ENCODE measurements at regions not wholly inside any gene's neighbourhood (a gene's known extent, or its start where the extent isn't known, plus 50 kb on each side); places are given as distances from the start of the nearest gene placed in this dataset.

DNA sequence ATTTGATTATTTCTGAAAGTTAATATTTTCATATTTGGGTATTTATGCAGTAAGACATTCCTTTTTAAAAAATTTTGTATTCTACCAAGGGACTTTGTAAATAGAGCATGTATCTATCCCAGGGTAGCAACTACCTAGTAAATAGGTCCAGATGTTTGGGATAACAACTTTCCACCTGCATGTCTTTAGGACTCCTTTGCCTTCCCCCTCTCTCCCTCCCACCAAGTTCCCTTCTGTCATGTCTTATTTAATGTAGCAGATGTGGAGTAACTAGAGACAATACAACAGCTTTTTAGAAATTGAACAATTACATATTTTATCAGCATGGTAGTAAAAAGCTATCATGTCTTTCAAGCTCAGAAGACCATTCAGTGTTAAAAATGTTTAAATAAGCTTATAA is 821.0 kb downstream of the C4orf33 start:
- TF ChIP-seq, protein P1, sequence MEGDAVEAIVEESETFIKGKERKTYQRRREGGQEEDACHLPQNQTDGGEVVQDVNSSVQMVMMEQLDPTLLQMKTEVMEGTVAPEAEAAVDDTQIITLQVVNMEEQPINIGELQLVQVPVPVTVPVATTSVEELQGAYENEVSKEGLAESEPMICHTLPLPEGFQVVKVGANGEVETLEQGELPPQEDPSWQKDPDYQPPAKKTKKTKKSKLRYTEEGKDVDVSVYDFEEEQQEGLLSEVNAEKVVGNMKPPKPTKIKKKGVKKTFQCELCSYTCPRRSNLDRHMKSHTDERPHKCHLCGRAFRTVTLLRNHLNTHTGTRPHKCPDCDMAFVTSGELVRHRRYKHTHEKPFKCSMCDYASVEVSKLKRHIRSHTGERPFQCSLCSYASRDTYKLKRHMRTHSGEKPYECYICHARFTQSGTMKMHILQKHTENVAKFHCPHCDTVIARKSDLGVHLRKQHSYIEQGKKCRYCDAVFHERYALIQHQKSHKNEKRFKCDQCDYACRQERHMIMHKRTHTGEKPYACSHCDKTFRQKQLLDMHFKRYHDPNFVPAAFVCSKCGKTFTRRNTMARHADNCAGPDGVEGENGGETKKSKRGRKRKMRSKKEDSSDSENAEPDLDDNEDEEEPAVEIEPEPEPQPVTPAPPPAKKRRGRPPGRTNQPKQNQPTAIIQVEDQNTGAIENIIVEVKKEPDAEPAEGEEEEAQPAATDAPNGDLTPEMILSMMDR (conservative IDR thresholded peaks at IDR 0.05 in 1 of 2, IDR thresholded peaks at IDR 0.05 in 1 of 2; ENCODE audit: low read depth in 1 of 2, low read length in 2 of 2): no peak
- TF ChIP-seq EZH2 (IDR thresholded peaks at IDR 0.05; ENCODE audit: low read length, missing control alignments): no peak

All from fibroblast of lung (primary cell).